GM23248 (cell line): ENCODE measurements at regions not wholly inside any gene's neighbourhood (a gene's known extent, or its start where the extent isn't known, plus 50 kb on each side); places are given as distances from the start of the nearest gene placed in this dataset.

Experiments used
- DNase-seq: peaks from one replicate; pipeline ENCODE4 v3.0.0-alpha.2; 2015
- H2AFZ ChIP-seq: fragments of 200-600 bp; sonication (generic); 2 replicates; pipeline ENCODE4 v1.6.1; 2016; ENCODE audit warnings: antibody characterized with exemption
- H3F3A ChIP-seq: fragments of 200-600 bp; sonication (generic); 2 replicates; pipeline ENCODE4 v1.6.1; 2016; ENCODE audit warnings: mild to moderate bottlenecking, antibody characterized with exemption, mixed run types; ENCODE audit not compliant: insufficient read depth
- H3K27ac ChIP-seq: fragments of 200-600 bp; sonication (generic); 2 replicates; pipeline ENCODE4 v1.5.1; 2016; ENCODE audit warnings: mild to moderate bottlenecking
- H3K27me3 ChIP-seq: fragments of 200-600 bp; sonication (generic); replicated peaks from 2 replicates; pipeline ENCODE4 v1.6.1; 2016; ENCODE audit warnings: mild to moderate bottlenecking; ENCODE audit not compliant: insufficient read depth
- H3K36me3 ChIP-seq: fragments of 200-600 bp; sonication (generic); 2 replicates; pipeline ENCODE4 v1.6.1; 2016; ENCODE audit warnings: low read depth, mild to moderate bottlenecking
- H3K4me1 ChIP-seq: fragments of 200-600 bp; sonication (generic); 2 replicates; pipeline ENCODE4 v1.6.1; 2016; ENCODE audit warnings: mild to moderate bottlenecking; ENCODE audit not compliant: insufficient read depth
- H3K4me2 ChIP-seq: fragments of 200-600 bp; sonication (generic); one replicate; pipeline ENCODE4 v1.6.1; 2016; ENCODE audit warnings: mild to moderate bottlenecking; ENCODE audit not compliant: unreplicated experiment
- H3K4me3 ChIP-seq: fragments of 200-600 bp; sonication (generic); 2 replicates; pipeline ENCODE4 v1.5.1; 2016; ENCODE audit warnings: mild to moderate bottlenecking
- H3K79me2 ChIP-seq: fragments of 200-600 bp; sonication (generic); 2 replicates; pipeline ENCODE4 v1.6.1; 2016; ENCODE audit warnings: mild to moderate bottlenecking; ENCODE audit not compliant: insufficient read depth
- H3K9ac ChIP-seq: fragments of 200-600 bp; sonication (generic); 2 replicates; pipeline ENCODE4 v1.6.1; 2016; ENCODE audit warnings: mild to moderate bottlenecking
- H3K9me2 ChIP-seq: fragments of 200-600 bp; sonication (generic); 2 replicates; pipeline ENCODE4 v1.6.1; 2016; ENCODE audit warnings: mixed run types, mild to moderate bottlenecking, moderate library complexity; ENCODE audit not compliant: insufficient read depth
- H3K9me3 ChIP-seq: fragments of 200-600 bp; sonication (generic); one replicate; pipeline ENCODE4 v1.6.1; 2017; ENCODE audit warnings: low read depth
- H4K20me1 ChIP-seq: fragments of 200-600 bp; sonication (generic); 2 replicates; pipeline ENCODE4 v1.6.0; 2016; ENCODE audit not compliant: insufficient read depth
- EZH2 ChIP-seq: fragments of 200-600 bp; sonication (generic); IDR thresholded peaks from 2 replicates; pipeline ENCODE4 v1.6.1; 2018; ENCODE audit warnings: antibody characterized with exemption, mild to moderate bottlenecking; ENCODE audit not compliant: insufficient read depth, poor library complexity, severe bottlenecking
- EZH2phosphoT487 ChIP-seq: fragments of 200-600 bp; sonication (generic); IDR thresholded peaks from 2 replicates; pipeline ENCODE4 v1.6.1; 2018; ENCODE audit warnings: antibody characterized with exemption, moderate library complexity, mild to moderate bottlenecking, low read depth; ENCODE audit not compliant: insufficient read depth
- WGBS, 2 experiments: methylation state at CpG; one replicate each; pipeline ENCODE4 v1.1.6; 2015 to 2017; ENCODE audit warnings: low lambda C conversion rate in 2 of 2, low coverage in 1 of 2; ENCODE audit errors: missing lambda C conversion rate in 2 of 2; 5-methylcytosine and 5-hydroxymethylcytosine counted together
- in situ Hi-C: fragments of 300-500 bp; cut with MboI; formaldehyde crosslinking; loops from 2 replicates; pipeline ENCODE4 v1.15.0; 2020

DNA sequence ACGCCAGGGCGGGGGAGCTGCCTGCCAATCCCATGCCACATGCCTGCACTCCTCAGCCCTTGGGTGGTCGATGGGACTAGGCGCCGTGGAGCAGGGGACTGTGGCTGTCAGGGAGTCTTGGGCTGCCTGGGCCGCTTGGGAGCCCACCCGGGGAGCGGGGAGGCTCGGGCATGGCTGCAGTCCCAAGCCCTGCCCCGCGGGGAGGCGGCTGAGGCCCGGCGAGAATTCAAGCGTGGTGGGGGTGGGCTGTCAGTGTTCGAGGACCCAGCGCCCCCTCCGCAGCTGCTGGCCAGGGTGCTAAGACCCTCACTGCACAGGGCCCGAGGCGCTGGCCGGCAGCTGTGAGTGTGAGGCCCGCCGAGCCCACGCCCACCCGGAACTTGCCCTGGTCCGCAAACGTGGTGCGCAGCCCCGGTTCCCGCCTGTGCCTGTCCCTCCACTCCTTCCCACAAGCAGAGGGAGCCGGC is 83.2 kb upstream of the DMRTA1 start:
- Histone ChIP-seq H2AFZ (no peak overlapping the region), H3K9ac (no peak overlapping the region), H3K4me2 (no peak overlapping the region), H3K36me3 (no peaks in the 10 kb centered on the region), H3K4me1 (no peaks in the 10 kb centered on the region), H3K27me3 (no peaks in the 10 kb centered on the region), H3K9me2 (no peaks in the 10 kb centered on the region), H3K9me3 (no peaks in the 10 kb centered on the region), H3K4me3 (no peak overlapping the region), H3F3A (no peaks in the 10 kb centered on the region), H3K79me2 (no peaks in the 10 kb centered on the region), H3K27ac (no peak overlapping the region), H4K20me1 (no peaks in the 10 kb centered on the region)
- DNase-seq = no peak
- 59 to 63% methylated on average over 22 to 31 of the region's 31 CpGs for WGBS, 2 experiments
- in situ Hi-C loops = no loop called here
- TF ChIP-seq EZH2 (no peak), EZH2phosphoT487 (no peak)

DNA sequence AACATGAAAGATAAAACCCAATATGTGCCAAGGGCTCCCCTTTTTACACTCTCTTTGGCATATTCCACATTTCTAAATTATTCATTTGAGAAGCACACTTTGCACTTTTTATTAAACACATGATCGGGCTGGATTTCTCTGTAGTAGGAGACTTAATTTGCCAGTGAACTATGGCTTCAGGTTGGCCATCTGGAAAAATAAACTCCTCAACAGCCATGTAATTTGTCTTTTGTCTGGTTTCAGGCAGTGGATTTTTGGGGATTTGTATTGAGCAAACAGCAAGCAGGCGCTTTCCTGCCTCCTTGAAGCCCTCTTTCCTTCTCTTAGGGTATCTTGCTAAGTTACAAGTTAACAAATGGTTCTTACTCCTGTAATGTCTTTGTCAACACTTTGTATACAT is 73.0 kb upstream of the DMRTA1 start:
- no peak for TF ChIP-seq EZH2
- no peak for TF ChIP-seq EZH2phosphoT487
- H3K27ac ChIP-seq = no peak overlapping the region
- H3K4me1 ChIP-seq = no peaks in the 10 kb centered on the region
- no peaks in the 10 kb centered on the region for H3K9me2 ChIP-seq
- H3F3A ChIP-seq = no peaks in the 10 kb centered on the region
- no peak overlapping the region for H3K9ac ChIP-seq
- H3K4me3 ChIP-seq = no peak overlapping the region
- H4K20me1 ChIP-seq = no peaks in the 10 kb centered on the region
- H3K36me3 ChIP-seq = no peaks in the 10 kb centered on the region
- in situ Hi-C loops = no loop called here
- H3K27me3 ChIP-seq = no peaks in the 10 kb centered on the region
- no peak overlapping the region for H2AFZ ChIP-seq
- 35 to 42% methylated on average over 2 of the region's 2 CpGs for WGBS, 2 experiments
- DNase-seq = no peak
- no peak overlapping the region for H3K4me2 ChIP-seq
- no peaks in the 10 kb centered on the region for H3K79me2 ChIP-seq
- H3K9me3 ChIP-seq = no peaks in the 10 kb centered on the region

DNA sequence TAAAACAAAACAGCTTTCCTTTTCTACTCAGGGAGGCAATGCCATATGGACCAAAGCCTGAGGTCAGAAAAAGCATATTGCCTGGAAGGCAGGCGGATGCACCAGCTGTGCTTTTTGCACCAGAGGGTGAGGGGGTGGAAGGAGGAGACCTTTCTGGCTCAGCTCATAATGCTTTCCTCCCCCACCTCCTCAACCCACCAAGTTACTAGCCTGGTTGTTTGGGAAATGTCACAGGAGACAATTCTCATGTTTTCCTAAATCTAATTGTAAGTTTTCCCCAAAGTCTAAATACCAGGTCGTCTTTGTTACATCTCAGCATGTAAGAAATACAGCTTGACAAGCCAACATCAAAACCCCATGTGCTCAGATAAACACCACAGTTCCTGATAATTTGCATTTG is 72.6 kb upstream of the DMRTA1 start:
- Histone ChIP-seq H3K4me1 (no peaks in the 10 kb centered on the region), H3K4me3 (no peak overlapping the region)

DNA sequence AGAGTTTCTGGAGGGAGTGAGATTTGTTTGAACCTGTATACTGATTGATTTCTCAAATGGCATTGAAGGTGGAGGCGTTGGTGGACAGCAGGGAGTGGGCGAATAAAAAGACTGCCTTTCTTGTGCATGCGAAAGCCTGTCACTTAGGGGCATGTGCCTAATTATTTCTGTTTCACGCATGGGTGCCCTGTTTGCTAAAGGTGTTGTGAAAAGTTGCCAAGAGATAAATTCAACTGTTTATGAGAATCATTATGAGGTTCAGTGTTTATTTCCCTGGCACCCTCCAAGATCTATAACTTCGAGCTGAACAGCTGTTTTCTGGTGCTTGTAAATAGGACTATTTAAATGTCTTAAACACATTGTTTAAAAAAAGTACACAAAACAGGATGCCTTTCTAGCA is 67.4 kb upstream of the DMRTA1 start:
- H4K20me1 ChIP-seq = no peaks in the 10 kb centered on the region
- in situ Hi-C loops = no loop called here
- TF ChIP-seq EZH2phosphoT487 (no peak), EZH2 (no peak)
- H3K4me1 ChIP-seq = no peaks in the 10 kb centered on the region
- no peaks in the 10 kb centered on the region for H3K79me2 ChIP-seq
- no peaks in the 10 kb centered on the region for H3F3A ChIP-seq
- H3K27ac ChIP-seq = no peak overlapping the region
- no peak overlapping the region for H2AFZ ChIP-seq
- H3K27me3 ChIP-seq = no peaks in the 10 kb centered on the region; the same call in 1 of the 2 replicates
- H3K9me2 ChIP-seq = no peaks in the 10 kb centered on the region
- no peaks in the 10 kb centered on the region for H3K9me3 ChIP-seq
- H3K4me2 ChIP-seq = no peak overlapping the region
- no peak overlapping the region for H3K9ac ChIP-seq
- H3K36me3 ChIP-seq = no peaks in the 10 kb centered on the region
- WGBS, 2 experiments = 18 to 19% methylated on average over 5 of the region's 5 CpGs
- no peak overlapping the region for H3K4me3 ChIP-seq
- no peak for DNase-seq

More for the DNA sequence above, 72.6 kb upstream of the DMRTA1 start:
- no peaks in the 10 kb centered on the region for H3K27me3 ChIP-seq
- WGBS, 2 experiments = 7 to 11% methylated on average over 2 of the region's 2 CpGs
- TF ChIP-seq EZH2phosphoT487 (no peak), EZH2 (no peak)
- H3K27ac ChIP-seq = no peak overlapping the region
- H3F3A ChIP-seq = no peaks in the 10 kb centered on the region
- in situ Hi-C loops = no loop called here
- no peak overlapping the region for H2AFZ ChIP-seq
- H3K9me2 ChIP-seq = no peaks in the 10 kb centered on the region
- no peaks in the 10 kb centered on the region for H3K79me2 ChIP-seq
- H3K4me2 ChIP-seq = no peak overlapping the region
- no peaks in the 10 kb centered on the region for H3K9me3 ChIP-seq
- no peak for DNase-seq
- no peaks in the 10 kb centered on the region for H4K20me1 ChIP-seq
- H3K36me3 ChIP-seq = no peaks in the 10 kb centered on the region
- no peak overlapping the region for H3K9ac ChIP-seq

DNA sequence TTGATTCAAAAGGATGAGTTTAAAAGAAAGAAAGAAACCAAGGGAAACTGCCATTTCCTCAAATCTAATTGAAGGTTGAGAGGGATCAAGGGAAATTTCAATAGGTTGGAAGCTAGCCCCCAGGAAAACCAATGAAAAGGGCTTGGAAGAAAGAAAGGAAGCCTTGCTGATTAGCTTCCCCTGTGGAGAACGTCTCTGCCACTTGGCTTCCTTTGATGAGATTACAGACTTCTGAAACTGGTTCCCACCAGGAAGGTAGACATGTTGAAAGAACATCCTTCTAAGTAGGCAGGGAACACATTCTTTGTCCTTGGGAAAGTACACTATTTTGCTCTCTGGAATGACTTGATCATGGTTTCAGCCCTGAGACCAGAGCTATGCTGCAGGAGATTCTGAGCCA is 65.5 kb upstream of the DMRTA1 start:
- Histone ChIP-seq H3K27ac (no peak overlapping the region), H3K4me3 (no peak overlapping the region), H3K9me2 (no peaks in the 10 kb centered on the region), H3K27me3 (no peaks in the 10 kb centered on the region; the same call in 1 of the 2 replicates), H3K4me1 (no peaks in the 10 kb centered on the region), H3K9me3 (no peaks in the 10 kb centered on the region), H4K20me1 (no peaks in the 10 kb centered on the region), H3F3A (no peaks in the 10 kb centered on the region), H3K36me3 (no peaks in the 10 kb centered on the region), H2AFZ (no peak overlapping the region), H3K4me2 (no peak overlapping the region), H3K9ac (no peak overlapping the region), H3K79me2 (no peaks in the 10 kb centered on the region)
- no peak for DNase-seq
- in situ Hi-C loops = no loop called here
- WGBS, 2 experiments = 0 to 6% methylated on average over 1 of the region's 1 CpG
- no peak for TF ChIP-seq EZH2
- no peak for TF ChIP-seq EZH2phosphoT487
